SK-N-SH (cell line): ENCODE measurements at regions not wholly inside any gene's neighbourhood (a gene's known extent, or its start where the extent isn't known, plus 50 kb on each side); places are given as distances from the start of the nearest gene placed in this dataset.

Source experiments
- FOSL2 ChIP-seq: IDR thresholded peaks from 2 replicates; pipeline ENCODE4 v1.4.0; 2012; ENCODE audit warnings: low read depth, mild to moderate bottlenecking, moderate library complexity, borderline replicate concordance
- GABPA ChIP-seq: IDR thresholded peaks from 2 replicates; pipeline ENCODE4 v1.4.0; 2012; ENCODE audit warnings: low read depth, mild to moderate bottlenecking
- JUND ChIP-seq: IDR thresholded peaks from 2 replicates; pipeline ENCODE4 v1.4.0; 2012
- MXI1 ChIP-seq: IDR thresholded peaks from 2 replicates; pipeline ENCODE4 v1.6.1; 2012; ENCODE audit warnings: mild to moderate bottlenecking, low read depth, low read length, improper control_type of control experiment
- NFIC ChIP-seq: IDR thresholded peaks from 2 replicates; pipeline ENCODE4 v1.4.0; 2012; ENCODE audit warnings: borderline replicate concordance
- POLR2AphosphoS5 ChIP-seq: IDR thresholded peaks from 2 replicates; pipeline ENCODE4 v1.6.1; 2012; ENCODE audit warnings: low read depth, low read length
- RCOR1 ChIP-seq: fragments of 150-350 bp; IDR thresholded peaks from 2 replicates; pipeline ENCODE4 v1.6.1; 2017; ENCODE audit warnings: antibody characterized with exemption, low read length
- RFX5 ChIP-seq: IDR thresholded peaks from 2 replicates; pipeline ENCODE4 v1.6.1; 2012; ENCODE audit warnings: mild to moderate bottlenecking, improper control_type of control experiment, low read length
- SIN3A ChIP-seq: IDR thresholded peaks from 2 replicates; pipeline ENCODE4 v1.6.1; 2012; ENCODE audit warnings: low read depth, mild to moderate bottlenecking, low read length, moderate library complexity, borderline replicate concordance
- TAF1 ChIP-seq: IDR thresholded peaks from 2 replicates; pipeline ENCODE4 v1.6.1; 2012; ENCODE audit warnings: low read depth, mild to moderate bottlenecking, low read length, moderate library complexity, borderline replicate concordance
- TCF12 ChIP-seq: IDR thresholded peaks from 2 replicates; pipeline ENCODE4 v1.4.0; 2012
- TF ChIP-seq, protein P1 (sequence below): fragments of 200-600 bp; sonication (generic); IDR thresholded peaks from 2 replicates; pipeline ENCODE4 v1.6.1; 2017; ENCODE audit warnings: antibody characterized with exemption, mild to moderate bottlenecking, moderate library complexity
- TF ChIP-seq, protein P2 (sequence below): IDR thresholded peaks from 2 replicates; pipeline ENCODE4 v1.6.1; 2012; ENCODE audit warnings: mild to moderate bottlenecking, low read depth, low read length, moderate library complexity
- TF ChIP-seq, protein P3 (sequence below): fragments of 150-350 bp; IDR thresholded peaks from 2 replicates; pipeline ENCODE4 v1.6.1; 2017; ENCODE audit warnings: antibody characterized with exemption, low read length, low read depth, borderline replicate concordance

DNA sequence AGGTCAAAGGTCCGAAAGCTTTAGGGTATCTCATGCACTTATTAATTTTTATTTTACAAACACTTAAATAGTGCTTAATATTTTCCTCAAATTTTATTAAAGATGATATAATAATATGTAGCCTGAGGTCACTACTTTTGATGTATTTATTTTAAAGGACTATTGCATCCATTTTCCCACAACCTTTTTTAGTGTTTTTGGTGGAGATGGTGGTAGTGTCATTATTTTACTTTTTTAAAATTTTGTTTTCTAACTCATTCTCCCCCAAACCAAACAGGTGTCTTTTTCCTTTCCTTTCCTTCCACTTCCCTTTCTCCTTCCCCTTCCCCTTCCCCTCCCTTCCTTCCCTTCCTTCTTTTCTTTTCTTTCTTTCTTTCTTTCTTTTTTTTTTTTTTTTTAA is 328.6 kb downstream of the CYLC2 start:
- TF ChIP-seq, protein P1, sequence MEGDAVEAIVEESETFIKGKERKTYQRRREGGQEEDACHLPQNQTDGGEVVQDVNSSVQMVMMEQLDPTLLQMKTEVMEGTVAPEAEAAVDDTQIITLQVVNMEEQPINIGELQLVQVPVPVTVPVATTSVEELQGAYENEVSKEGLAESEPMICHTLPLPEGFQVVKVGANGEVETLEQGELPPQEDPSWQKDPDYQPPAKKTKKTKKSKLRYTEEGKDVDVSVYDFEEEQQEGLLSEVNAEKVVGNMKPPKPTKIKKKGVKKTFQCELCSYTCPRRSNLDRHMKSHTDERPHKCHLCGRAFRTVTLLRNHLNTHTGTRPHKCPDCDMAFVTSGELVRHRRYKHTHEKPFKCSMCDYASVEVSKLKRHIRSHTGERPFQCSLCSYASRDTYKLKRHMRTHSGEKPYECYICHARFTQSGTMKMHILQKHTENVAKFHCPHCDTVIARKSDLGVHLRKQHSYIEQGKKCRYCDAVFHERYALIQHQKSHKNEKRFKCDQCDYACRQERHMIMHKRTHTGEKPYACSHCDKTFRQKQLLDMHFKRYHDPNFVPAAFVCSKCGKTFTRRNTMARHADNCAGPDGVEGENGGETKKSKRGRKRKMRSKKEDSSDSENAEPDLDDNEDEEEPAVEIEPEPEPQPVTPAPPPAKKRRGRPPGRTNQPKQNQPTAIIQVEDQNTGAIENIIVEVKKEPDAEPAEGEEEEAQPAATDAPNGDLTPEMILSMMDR, result no peak
- no peak for TF ChIP-seq MXI1
- no peak for TF ChIP-seq NFIC
- no peak for TF ChIP-seq FOSL2
- TF ChIP-seq JUND, result no peak
- no peak for TF ChIP-seq RCOR1
- no peak for TF ChIP-seq TCF12
- TF ChIP-seq, protein P2, sequence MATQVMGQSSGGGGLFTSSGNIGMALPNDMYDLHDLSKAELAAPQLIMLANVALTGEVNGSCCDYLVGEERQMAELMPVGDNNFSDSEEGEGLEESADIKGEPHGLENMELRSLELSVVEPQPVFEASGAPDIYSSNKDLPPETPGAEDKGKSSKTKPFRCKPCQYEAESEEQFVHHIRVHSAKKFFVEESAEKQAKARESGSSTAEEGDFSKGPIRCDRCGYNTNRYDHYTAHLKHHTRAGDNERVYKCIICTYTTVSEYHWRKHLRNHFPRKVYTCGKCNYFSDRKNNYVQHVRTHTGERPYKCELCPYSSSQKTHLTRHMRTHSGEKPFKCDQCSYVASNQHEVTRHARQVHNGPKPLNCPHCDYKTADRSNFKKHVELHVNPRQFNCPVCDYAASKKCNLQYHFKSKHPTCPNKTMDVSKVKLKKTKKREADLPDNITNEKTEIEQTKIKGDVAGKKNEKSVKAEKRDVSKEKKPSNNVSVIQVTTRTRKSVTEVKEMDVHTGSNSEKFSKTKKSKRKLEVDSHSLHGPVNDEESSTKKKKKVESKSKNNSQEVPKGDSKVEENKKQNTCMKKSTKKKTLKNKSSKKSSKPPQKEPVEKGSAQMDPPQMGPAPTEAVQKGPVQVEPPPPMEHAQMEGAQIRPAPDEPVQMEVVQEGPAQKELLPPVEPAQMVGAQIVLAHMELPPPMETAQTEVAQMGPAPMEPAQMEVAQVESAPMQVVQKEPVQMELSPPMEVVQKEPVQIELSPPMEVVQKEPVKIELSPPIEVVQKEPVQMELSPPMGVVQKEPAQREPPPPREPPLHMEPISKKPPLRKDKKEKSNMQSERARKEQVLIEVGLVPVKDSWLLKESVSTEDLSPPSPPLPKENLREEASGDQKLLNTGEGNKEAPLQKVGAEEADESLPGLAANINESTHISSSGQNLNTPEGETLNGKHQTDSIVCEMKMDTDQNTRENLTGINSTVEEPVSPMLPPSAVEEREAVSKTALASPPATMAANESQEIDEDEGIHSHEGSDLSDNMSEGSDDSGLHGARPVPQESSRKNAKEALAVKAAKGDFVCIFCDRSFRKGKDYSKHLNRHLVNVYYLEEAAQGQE, result no peak
- no peak for TF ChIP-seq SIN3A
- TF ChIP-seq, protein P3, sequence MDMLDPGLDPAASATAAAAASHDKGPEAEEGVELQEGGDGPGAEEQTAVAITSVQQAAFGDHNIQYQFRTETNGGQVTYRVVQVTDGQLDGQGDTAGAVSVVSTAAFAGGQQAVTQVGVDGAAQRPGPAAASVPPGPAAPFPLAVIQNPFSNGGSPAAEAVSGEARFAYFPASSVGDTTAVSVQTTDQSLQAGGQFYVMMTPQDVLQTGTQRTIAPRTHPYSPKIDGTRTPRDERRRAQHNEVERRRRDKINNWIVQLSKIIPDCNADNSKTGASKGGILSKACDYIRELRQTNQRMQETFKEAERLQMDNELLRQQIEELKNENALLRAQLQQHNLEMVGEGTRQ, result no peak
- no peak for TF ChIP-seq POLR2AphosphoS5
- no peak for TF ChIP-seq RFX5
- TF ChIP-seq TAF1, result no peak
- no peak for TF ChIP-seq GABPA
